ENCODE measurements at regions not wholly inside any gene's neighbourhood (a gene's known extent, or its start where the extent isn't known, plus 50 kb on each side); places are given as distances from the start of the nearest gene placed in this dataset.
"Not testable (repeated sequence)": the region's sequence is repeated elsewhere in the genome, so short reads cannot be mapped to it uniquely, and the experiment has no call there.

- Histone ChIP-seq H3K27me3 (no peaks in the 10 kb centered on the region), H3K36me3 (no peaks in the 10 kb centered on the region), H3K4me3 (no peak overlapping the region), H3K4me1 (ENCODE audit: insufficient read depth) (no peaks in the 10 kb centered on the region), H3K27ac (no peak overlapping the region), H3K9me3 (no peaks in the 10 kb centered on the region)
- TF ChIP-seq EP300 (IDR thresholded peaks at IDR 0.05) = no peak
- no peak for TF ChIP-seq POLR2A (IDR thresholded peaks at IDR 0.05)
- TF ChIP-seq CTCF (IDR thresholded peaks at IDR 0.05) = no peak
- no peak for DNase-seq
- intact Hi-C loops (cut with DNase I) = no loop called here
- WGBS, 3 donors = 82 to 85% (median 83%) methylated on average over 3 of the region's 3 CpGs
Measured at GRCh38 chr16:13372421-13372820, 471.0 kb downstream of the SHISA9 start.

- TF ChIP-seq CTCF (IDR thresholded peaks at IDR 0.05) (no peak), POLR2A (IDR thresholded peaks at IDR 0.05) (no peak), EP300 (IDR thresholded peaks at IDR 0.05) (no peak)
- Histone ChIP-seq H3K27me3 (no peaks in the 10 kb centered on the region), H3K4me3 (no peak overlapping the region), H3K27ac (no peak overlapping the region), H3K9me3 (no peaks in the 10 kb centered on the region), H3K4me1 (ENCODE audit: insufficient read depth) (no peaks in the 10 kb centered on the region), H3K36me3 (no peaks in the 10 kb centered on the region)
- intact Hi-C loops (cut with DNase I) = no loop called here
- DNase-seq = no peak
- 52 to 77% (median 62%) methylated on average over 1 of the region's 1 CpG for WGBS, 3 donors
Measured at GRCh38 chr16:13376174-13376573, 474.8 kb downstream of the SHISA9 start.

GRCh38 chr16:13377143-13377542 lies 475.7 kb downstream of the SHISA9 start:
- Histone ChIP-seq H3K4me1 (ENCODE audit: insufficient read depth) (no peaks in the 10 kb centered on the region), H3K9me3 (no peaks in the 10 kb centered on the region), H3K27me3 (no peaks in the 10 kb centered on the region), H3K4me3 (no peak overlapping the region), H3K36me3 (no peaks in the 10 kb centered on the region), H3K27ac (no peak overlapping the region)
- DNase-seq = no peak
- 69 to 86% (median 77%) methylated on average over 3 of the region's 3 CpGs for WGBS, 3 donors
- TF ChIP-seq CTCF (IDR thresholded peaks at IDR 0.05) (no peak), EP300 (IDR thresholded peaks at IDR 0.05) (no peak), POLR2A (IDR thresholded peaks at IDR 0.05) (no peak)
- intact Hi-C loops (cut with DNase I) = no loop called here

- Histone ChIP-seq H3K27me3 (no peaks in the 10 kb centered on the region), H3K27ac (no peak overlapping the region), H3K4me1 (ENCODE audit: insufficient read depth) (no peaks in the 10 kb centered on the region), H3K4me3 (no peak overlapping the region), H3K9me3 (no peaks in the 10 kb centered on the region), H3K36me3 (no peaks in the 10 kb centered on the region)
- TF ChIP-seq CTCF (IDR thresholded peaks at IDR 0.05) (no peak), POLR2A (IDR thresholded peaks at IDR 0.05) (no peak), EP300 (IDR thresholded peaks at IDR 0.05) (no peak)
- WGBS, 3 donors = 58 to 74% (median 59%) methylated on average over 2 of the region's 2 CpGs
- intact Hi-C loops (cut with DNase I) = no loop called here
- no peak for DNase-seq
Measured at GRCh38 chr16:13378151-13378550, 476.8 kb downstream of the SHISA9 start.

- Histone ChIP-seq H3K4me1 (ENCODE audit: insufficient read depth) (no peaks in the 10 kb centered on the region), H3K4me3 (no peak overlapping the region), H3K27ac (no peak overlapping the region), H3K9me3 (no peaks in the 10 kb centered on the region), H3K36me3 (no peaks in the 10 kb centered on the region), H3K27me3 (no peaks in the 10 kb centered on the region)
- WGBS, 3 donors = 36 to 61% (median 56%) methylated on average over 3 of the region's 3 CpGs
- intact Hi-C loops (cut with DNase I) = no loop called here
- TF ChIP-seq EP300 (IDR thresholded peaks at IDR 0.05) (no peak), CTCF (IDR thresholded peaks at IDR 0.05) (no peak), POLR2A (IDR thresholded peaks at IDR 0.05) (no peak)
- DNase-seq = no peak
Measured at GRCh38 chr16:13379266-13379665, 477.9 kb downstream of the SHISA9 start.

GRCh38 chr16:13385156-13386040 lies 484.0 kb downstream of the SHISA9 start:
- intact Hi-C loops (cut with DNase I); H3K4me3 ChIP-seq; H3K36me3 ChIP-seq; DNase-seq; H3K27me3 ChIP-seq; H3K4me1 ChIP-seq (ENCODE audit: insufficient read depth); H3K27ac ChIP-seq; H3K9me3 ChIP-seq: not testable (repeated sequence)
- 78 to 87% (median 86%) methylated on average over 1 of the region's 1 CpG for WGBS, 3 donors
